ENCODE measurements at regions not wholly inside any gene's neighbourhood (a gene's known extent, or its start where the extent isn't known, plus 50 kb on each side); places are given as distances from the start of the nearest gene placed in this dataset.

DNA sequence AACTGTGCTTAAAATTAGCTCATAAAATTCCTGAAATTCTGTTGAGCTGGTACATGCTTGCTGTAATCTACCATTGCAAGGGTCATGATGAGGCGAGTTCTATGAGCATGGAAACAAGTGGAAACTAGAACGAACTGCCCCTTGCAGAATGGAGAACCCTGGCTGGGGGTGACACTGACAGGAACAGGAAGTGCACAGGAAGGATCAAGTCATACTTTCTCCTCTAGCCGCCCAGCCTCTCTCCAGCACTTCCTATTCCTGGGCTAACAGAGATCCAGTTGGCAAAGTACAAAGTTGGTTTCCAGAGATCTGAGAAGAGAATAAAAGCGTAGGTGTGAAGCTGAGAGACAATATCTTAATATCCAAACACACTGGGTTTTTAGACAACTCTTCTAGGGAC, 414.2 kb upstream of the PODXL start (continued):
- no peak for TF ChIP-seq RAD21 (IDR thresholded peaks at IDR 0.05; ENCODE audit: low read length)

DNA sequence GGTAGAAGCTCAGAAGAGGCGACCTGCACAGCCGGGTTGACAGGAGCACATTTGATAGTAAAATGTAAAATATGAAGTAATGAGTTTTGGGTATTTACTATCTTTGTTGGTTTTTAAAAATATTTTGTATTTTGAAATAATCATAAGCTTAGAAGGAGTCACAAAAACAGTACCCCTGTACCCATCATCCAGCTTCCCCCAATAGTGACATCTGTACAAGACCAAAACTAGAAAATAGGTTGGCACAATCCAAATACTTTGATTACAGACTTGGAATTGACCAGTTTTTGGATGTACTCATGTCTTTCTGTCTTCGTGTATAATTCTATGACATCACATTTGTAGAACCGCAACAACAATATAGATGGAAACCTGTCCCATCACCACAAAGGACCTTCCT, 413.1 kb upstream of the PODXL start:
- H3K79me2 ChIP-seq (ENCODE audit: insufficient read depth) = no peaks in the 10 kb centered on the region
- CTCF ChIA-PET = interaction anchor here (1.0 to 1.6 kb wide), 4 partner anchors 20 to 349 kb away, joined by 3 read pairs; no protein-coding TSS in a partner anchor
- no peaks in the 10 kb centered on the region for H3K27me3 ChIP-seq (ENCODE audit: insufficient read depth)

DNA sequence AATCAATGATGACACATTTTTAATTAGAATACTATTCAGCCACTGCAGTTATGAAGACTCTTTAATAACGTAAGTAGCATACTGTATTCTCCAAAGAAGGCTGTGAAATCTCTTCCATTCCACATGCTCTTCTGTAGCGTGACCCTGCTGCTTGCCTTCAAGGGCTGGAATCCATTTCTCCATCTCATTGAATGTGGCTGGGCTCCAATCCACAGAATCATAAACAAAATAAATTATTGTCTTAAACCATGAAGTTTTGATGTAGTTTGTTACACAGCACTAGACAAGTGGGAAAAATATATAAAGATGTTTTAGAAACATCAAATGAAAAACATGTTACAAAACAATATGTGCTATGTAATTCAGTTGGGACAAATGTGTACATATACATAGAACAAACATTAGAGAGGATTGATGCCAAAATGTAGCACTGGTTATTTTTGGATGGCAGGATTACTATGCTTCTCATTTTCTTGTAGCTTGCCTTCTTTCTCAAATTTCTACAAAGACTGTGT, 410.8 kb upstream of the PODXL start:
- no peak for DNase-seq

More for the DNA sequence above, 413.1 kb upstream of the PODXL start:
- Histone ChIP-seq H2AFZ (ENCODE audit: low read depth) (no peak overlapping the region), H3K36me3 (replicated peaks in 1 of 2; ENCODE audit: control insufficient read depth in 1 of 2, insufficient read depth in 2 of 2, low read length in 1 of 2) (peaks cover 0 to 28% of the 10 kb centered on the region in 2 experiments), H3K9me3 (no peaks in the 10 kb centered on the region), H3F3A (replicated peaks; ENCODE audit: insufficient read depth) (no peaks in the 10 kb centered on the region), H3K9ac (no peak overlapping the region), H3K4me3 (ENCODE audit: low read depth in 2 of 2, low read length in 1 of 2) (no peak overlapping the region), H3K27ac (ENCODE audit: low read depth in 2 of 2, low read length in 1 of 2) (no peak overlapping the region), H3K4me1 (ENCODE audit: control insufficient read depth in 1 of 2, insufficient read depth in 2 of 2, low read depth in 1 of 2, low read length in 1 of 2) (no peaks in the 10 kb centered on the region), H3K4me2 (no peak overlapping the region), H3K9me2 (no peaks in the 10 kb centered on the region), H4K20me1 (ENCODE audit: insufficient read depth) (no peaks in the 10 kb centered on the region)
- TF ChIP-seq POLR2AphosphoS5 (IDR thresholded peaks at IDR 0.05; ENCODE audit: low read depth, low read length) (no peak), GATA2 (CRISPR knock-in tag; IDR thresholded peaks at IDR 0.05) (no peak), RXRA (IDR thresholded peaks at IDR 0.05; ENCODE audit: borderline replicate concordance, low read depth) (no peak), EP300 (IDR thresholded peaks at IDR 0.05; ENCODE audit: borderline replicate concordance in 1 of 2, low read depth in 1 of 2, low read length in 1 of 2) (no peak), TEAD4 (IDR thresholded peaks at IDR 0.05; ENCODE audit: borderline replicate concordance, insufficient read depth) (no peak)
- POLR2A ChIA-PET = no interaction called here
- 95% methylated on average over 4 of the region's 4 CpGs for WGBS (ENCODE audit: low lambda C conversion rate)
- DNase-seq = no peak

DNA sequence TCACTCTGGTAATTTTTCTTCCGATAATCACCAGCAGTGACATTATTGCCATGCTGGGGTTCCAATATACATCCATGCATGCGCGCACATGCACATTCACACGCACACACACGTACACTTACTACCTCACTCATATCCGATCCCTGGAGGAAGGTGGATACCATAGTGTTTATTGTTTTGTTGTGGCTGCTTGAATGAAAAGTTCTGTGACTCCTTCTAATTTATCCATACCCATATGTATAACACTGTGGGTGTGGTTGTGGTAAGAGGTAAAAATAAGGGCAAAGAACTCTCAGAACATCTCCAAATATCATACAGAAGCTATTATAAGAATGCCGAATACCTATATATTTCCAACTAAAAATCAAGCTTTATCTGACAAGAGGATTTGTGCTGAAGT, 407.8 kb upstream of the PODXL start:
- DNase-seq = no peak
- H2AFZ ChIP-seq (ENCODE audit: low read depth) = no peak overlapping the region
- H3K9me2 ChIP-seq = no peaks in the 10 kb centered on the region
- WGBS (ENCODE audit: low lambda C conversion rate) = 96% methylated on average over 7 of the region's 7 CpGs
- POLR2A ChIA-PET = interaction anchor here (0.6 kb wide), 1 partner anchor 357 kb away, joined by 3 read pairs; no protein-coding TSS in a partner anchor
- H3K4me1 ChIP-seq (ENCODE audit: control insufficient read depth in 1 of 2, insufficient read depth in 2 of 2, low read depth in 1 of 2, low read length in 1 of 2) = no peaks in the 10 kb centered on the region
- H3K4me3 ChIP-seq (ENCODE audit: low read depth in 2 of 2, low read length in 1 of 2) = no peak overlapping the region
- H3K9ac ChIP-seq = no peak overlapping the region
- H3K4me2 ChIP-seq = no peak overlapping the region
- no peaks in the 10 kb centered on the region for H3K9me3 ChIP-seq
- H3K79me2 ChIP-seq (ENCODE audit: insufficient read depth) = no peaks in the 10 kb centered on the region
- H3K27me3 ChIP-seq (ENCODE audit: insufficient read depth) = no peaks in the 10 kb centered on the region
- no peaks in the 10 kb centered on the region for H3F3A ChIP-seq (replicated peaks; ENCODE audit: insufficient read depth)
- H3K27ac ChIP-seq (ENCODE audit: low read depth in 2 of 2, low read length in 1 of 2) = no peak overlapping the region
- CTCF ChIA-PET = interaction anchor here (0.8 to 1.6 kb wide), 3 partner anchors 14 to 85 kb away, joined by 4 to 6 read pairs (median 4); no protein-coding TSS in a partner anchor
- no peaks in the 10 kb centered on the region for H4K20me1 ChIP-seq (ENCODE audit: insufficient read depth)
- H3K36me3 ChIP-seq (replicated peaks in 1 of 2; ENCODE audit: control insufficient read depth in 1 of 2, insufficient read depth in 2 of 2, low read length in 1 of 2) = peaks cover 0 to 33% of the 10 kb centered on the region in 2 experiments
- TF ChIP-seq, protein P1, sequence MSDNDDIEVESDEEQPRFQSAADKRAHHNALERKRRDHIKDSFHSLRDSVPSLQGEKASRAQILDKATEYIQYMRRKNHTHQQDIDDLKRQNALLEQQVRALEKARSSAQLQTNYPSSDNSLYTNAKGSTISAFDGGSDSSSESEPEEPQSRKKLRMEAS (IDR thresholded peaks at IDR 0.05; ENCODE audit: low read depth) = no peak
- TF ChIP-seq SIN3A (IDR thresholded peaks at IDR 0.05; ENCODE audit: borderline replicate concordance, low read depth, low read length) (no peak), TAF1 (IDR thresholded peaks at IDR 0.05; ENCODE audit: borderline replicate concordance, low read depth, low read length) (no peak), FOSL2 (IDR thresholded peaks at IDR 0.05; ENCODE audit: borderline replicate concordance, low read depth) (no peak), TCF12 (IDR thresholded peaks at IDR 0.05) (no peak), EZH2phosphoT487 (IDR thresholded peaks at IDR 0.05; ENCODE audit: borderline replicate concordance, low read depth) (no peak), RCOR1 (IDR thresholded peaks at IDR 0.05; ENCODE audit: low read length) (no peak), ELF1 (IDR thresholded peaks at IDR 0.05) (no peak), RFX5 (IDR thresholded peaks at IDR 0.05; ENCODE audit: low read length) (no peak), POLR2AphosphoS5 (IDR thresholded peaks at IDR 0.05; ENCODE audit: low read depth, low read length) (no peak), NFIC (IDR thresholded peaks at IDR 0.05; ENCODE audit: borderline replicate concordance) (no peak), YY1 (IDR thresholded peaks at IDR 0.05; ENCODE audit: low read depth) (no peak)

More for the DNA sequence above, 410.8 kb upstream of the PODXL start:
- H3K9ac ChIP-seq = no peak overlapping the region
- no peak overlapping the region for H3K4me3 ChIP-seq (ENCODE audit: low read depth in 2 of 2, low read length in 1 of 2)
- TF ChIP-seq, protein P2, sequence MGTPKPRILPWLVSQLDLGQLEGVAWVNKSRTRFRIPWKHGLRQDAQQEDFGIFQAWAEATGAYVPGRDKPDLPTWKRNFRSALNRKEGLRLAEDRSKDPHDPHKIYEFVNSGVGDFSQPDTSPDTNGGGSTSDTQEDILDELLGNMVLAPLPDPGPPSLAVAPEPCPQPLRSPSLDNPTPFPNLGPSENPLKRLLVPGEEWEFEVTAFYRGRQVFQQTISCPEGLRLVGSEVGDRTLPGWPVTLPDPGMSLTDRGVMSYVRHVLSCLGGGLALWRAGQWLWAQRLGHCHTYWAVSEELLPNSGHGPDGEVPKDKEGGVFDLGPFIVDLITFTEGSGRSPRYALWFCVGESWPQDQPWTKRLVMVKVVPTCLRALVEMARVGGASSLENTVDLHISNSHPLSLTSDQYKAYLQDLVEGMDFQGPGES (IDR thresholded peaks at IDR 0.05; ENCODE audit: low read depth, low read length) = no peak
- WGBS (ENCODE audit: low lambda C conversion rate) = 86% methylated on average over 2 of the region's 2 CpGs
- no peaks in the 10 kb centered on the region for H3K79me2 ChIP-seq (ENCODE audit: insufficient read depth)
- H3K4me2 ChIP-seq = no peak overlapping the region
- H3K36me3 ChIP-seq (replicated peaks in 1 of 2; ENCODE audit: control insufficient read depth in 1 of 2, insufficient read depth in 2 of 2, low read length in 1 of 2) = peaks cover 0 to 34% of the 10 kb centered on the region in 2 experiments
- H2AFZ ChIP-seq (ENCODE audit: low read depth) = no peak overlapping the region
- POLR2A ChIA-PET = no interaction called here
- H3F3A ChIP-seq (replicated peaks; ENCODE audit: insufficient read depth) = no peaks in the 10 kb centered on the region
- H4K20me1 ChIP-seq (ENCODE audit: insufficient read depth) = no peaks in the 10 kb centered on the region
- H3K9me3 ChIP-seq = no peaks in the 10 kb centered on the region
- no peak overlapping the region for H3K27ac ChIP-seq (ENCODE audit: low read depth in 2 of 2, low read length in 1 of 2)
- CTCF ChIA-PET = interaction anchor here (1.1 kb wide), 1 partner anchor 22 kb away, joined by 4 read pairs; no protein-coding TSS in a partner anchor
- no peaks in the 10 kb centered on the region for H3K27me3 ChIP-seq (ENCODE audit: insufficient read depth)
- no peaks in the 10 kb centered on the region for H3K9me2 ChIP-seq
- no peaks in the 10 kb centered on the region for H3K4me1 ChIP-seq (ENCODE audit: control insufficient read depth in 1 of 2, insufficient read depth in 2 of 2, low read depth in 1 of 2, low read length in 1 of 2)

Data from SK-N-SH (cell line).